H9 (cell line): ENCODE measurements at regions not wholly inside any gene's neighbourhood (a gene's known extent, or its start where the extent isn't known, plus 50 kb on each side); places are given as distances from the start of the nearest gene placed in this dataset.

Experiments
- DNase-seq: peaks from one replicate; pipeline ENCODE4 v3.0.0-alpha.2; 2017
- H2AFZ ChIP-seq: one replicate; pipeline ENCODE4 v1.6.1; 2013; ENCODE audit warnings: mild to moderate bottlenecking, low read length, control low read depth, moderate library complexity
- H2AK5ac ChIP-seq: 2 replicates; pipeline ENCODE4 v1.6.1; 2013; ENCODE audit warnings: low read length, control low read depth, mixed read lengths; ENCODE audit not compliant: insufficient read length
- H2BK120ac ChIP-seq: one replicate; pipeline ENCODE4 v1.6.1; 2013; ENCODE audit warnings: low read depth, mild to moderate bottlenecking, low read length, control low read depth, inconsistent platforms; ENCODE audit not compliant: poor library complexity, severe bottlenecking
- H2BK12ac ChIP-seq: 2 replicates; pipeline ENCODE4 v1.6.1; 2013; ENCODE audit warnings: low read length, control low read depth, mixed read lengths, low read depth; ENCODE audit not compliant: insufficient read length
- H2BK15ac ChIP-seq: 2 replicates; pipeline ENCODE4 v1.6.1; 2013; ENCODE audit warnings: low read depth, low read length, control low read depth
- H2BK20ac ChIP-seq: one replicate; pipeline ENCODE4 v1.6.1; 2013; ENCODE audit warnings: low read depth, mild to moderate bottlenecking, low read length, control low read depth, inconsistent platforms; ENCODE audit not compliant: poor library complexity, severe bottlenecking
- H2BK5ac ChIP-seq: 2 replicates; pipeline ENCODE4 v1.6.1; 2013; ENCODE audit warnings: low read length, control low read depth, mixed read lengths; ENCODE audit not compliant: insufficient read length
- H3K14ac ChIP-seq: 2 replicates; pipeline ENCODE4 v1.6.1; 2013; ENCODE audit warnings: low read length, control low read depth; ENCODE audit not compliant: insufficient read depth
- H3K18ac ChIP-seq: 2 replicates; pipeline ENCODE4 v1.6.1; 2013; ENCODE audit warnings: low read depth, mild to moderate bottlenecking, mixed read lengths, low read length, control low read depth; ENCODE audit not compliant: insufficient read length
- H3K23ac ChIP-seq: 2 replicates; pipeline ENCODE4 v1.6.1; 2013; ENCODE audit warnings: low read length, control low read depth, mixed read lengths, low read depth; ENCODE audit not compliant: insufficient read length
- H3K23me2 ChIP-seq: 2 replicates; pipeline ENCODE4 v1.6.1; 2013; ENCODE audit warnings: low read depth, mild to moderate bottlenecking, mixed read lengths, low read length, control low read depth; ENCODE audit not compliant: insufficient read length, poor library complexity, severe bottlenecking
- H3K27ac ChIP-seq: 2 replicates; pipeline ENCODE4 v1.5.1; 2013; ENCODE audit warnings: low read length, control low read depth, mixed read lengths, low read depth; ENCODE audit not compliant: insufficient read length
- H3K27me3 ChIP-seq: 2 replicates; pipeline ENCODE4 v1.6.1; 2013; ENCODE audit warnings: low read length, control low read depth, inconsistent platforms; ENCODE audit not compliant: insufficient read depth
- H3K4ac ChIP-seq: 2 replicates; pipeline ENCODE4 v1.6.1; 2013; ENCODE audit warnings: low read depth, mild to moderate bottlenecking, control low read depth, inconsistent platforms, low read length, moderate library complexity
- H3K4me1 ChIP-seq: 2 replicates; pipeline ENCODE4 v1.6.1; 2013; ENCODE audit warnings: low read length, control low read depth, inconsistent platforms; ENCODE audit not compliant: insufficient read depth
- H3K4me2 ChIP-seq: 2 replicates; pipeline ENCODE4 v1.6.1; 2013; ENCODE audit warnings: low read length, control low read depth, mixed read lengths; ENCODE audit not compliant: insufficient read length, insufficient read depth
- H3K56ac ChIP-seq: 2 replicates; pipeline ENCODE4 v1.6.1; 2013; ENCODE audit warnings: low read depth, mild to moderate bottlenecking, mixed read lengths, low read length, control low read depth; ENCODE audit not compliant: insufficient read length
- H3K79me1 ChIP-seq: 2 replicates; pipeline ENCODE4 v1.6.1; 2013; ENCODE audit warnings: low read depth, mild to moderate bottlenecking, moderate library complexity, low read length, control low read depth, inconsistent platforms; ENCODE audit not compliant: insufficient read depth, poor library complexity, severe bottlenecking
- H3K79me2 ChIP-seq: 2 replicates; pipeline ENCODE4 v1.6.1; 2013; ENCODE audit warnings: low read length, control low read depth, inconsistent platforms; ENCODE audit not compliant: insufficient read depth
- H3K9ac ChIP-seq: 2 replicates; pipeline ENCODE4 v1.6.1; 2013; ENCODE audit warnings: low read length, control low read depth, mixed read lengths; ENCODE audit not compliant: insufficient read length; ENCODE audit errors: extremely low read depth
- H3K9me3 ChIP-seq: one replicate; pipeline ENCODE4 v1.6.1; 2013; ENCODE audit warnings: low read depth, low read length, inconsistent platforms; ENCODE audit not compliant: control insufficient read depth
- H3T11ph ChIP-seq: one replicate; pipeline ENCODE4 v1.6.1; 2013; ENCODE audit warnings: mild to moderate bottlenecking, low read length, control low read depth, inconsistent platforms
- H4K20me1 ChIP-seq: one replicate; pipeline ENCODE4 v1.6.1; 2013; ENCODE audit not compliant: control insufficient read depth, insufficient read length, insufficient read depth
- H4K5ac ChIP-seq: 2 replicates; pipeline ENCODE4 v1.6.1; 2013; ENCODE audit warnings: low read depth, mild to moderate bottlenecking, mixed read lengths, low read length, control low read depth; ENCODE audit not compliant: insufficient read length
- H4K8ac ChIP-seq: replicated peaks from 2 replicates; pipeline ENCODE4 v1.6.1; 2013; ENCODE audit warnings: low read length, control low read depth, mixed read lengths, low read depth; ENCODE audit not compliant: insufficient read length
- H4K91ac ChIP-seq: 2 replicates; pipeline ENCODE4 v1.6.1; 2013; ENCODE audit warnings: low read depth, mild to moderate bottlenecking, moderate library complexity, mixed read lengths, low read length, control low read depth; ENCODE audit not compliant: insufficient read length
- H3K27ac Mint-ChIP-seq, 3 experiments: 2 replicates in 2 of 3; 3 replicates in 1 of 3; pipeline ENCODE4 v1.8.0; 2020 to 2021; ENCODE audit warnings: mixed read lengths in 3 of 3, mild to moderate bottlenecking in 1 of 3, moderate library complexity in 1 of 3
- H3K27me3 Mint-ChIP-seq: 2 replicates; pipeline ENCODE4 v1.8.0; 2021; ENCODE audit warnings: low read depth, mild to moderate bottlenecking, moderate library complexity, mixed read lengths
- H3K36me3 Mint-ChIP-seq, 3 experiments: 2 replicates in 2 of 3; 3 replicates in 1 of 3; pipeline ENCODE4 v1.8.0; 2020 to 2021; ENCODE audit warnings: low read depth in 3 of 3, mixed read lengths in 3 of 3; ENCODE audit not compliant: insufficient read depth in 1 of 3
- H3K4me1 Mint-ChIP-seq, 2 experiments: 2 replicates each; pipeline ENCODE4 v1.8.0; 2020; ENCODE audit warnings: mixed read lengths in 2 of 2
- H3K4me3 Mint-ChIP-seq, 2 experiments: 2 replicates in 1 of 2; 3 replicates in 1 of 2; pipeline ENCODE4 v1.8.0; 2020 to 2021; ENCODE audit warnings: mild to moderate bottlenecking in 2 of 2, mixed read lengths in 2 of 2, moderate library complexity in 1 of 2
- H3K9me3 Mint-ChIP-seq, 2 experiments: 2 replicates in 1 of 2; 3 replicates in 1 of 2; pipeline ENCODE4 v1.8.0; 2020; ENCODE audit warnings: mild to moderate bottlenecking in 2 of 2, mixed read lengths in 2 of 2, moderate library complexity in 1 of 2
- WGBS: extraction: QIAGEN DNeasy Blood & Tissue Kit; methylation state at CpG from one replicate; pipeline ENCODE4 v1.1.7; 2013; ENCODE audit warnings: missing lambda C conversion rate, low lambda C conversion rate, mixed read lengths; ENCODE audit not compliant: insufficient read length; ENCODE audit errors: extremely low coverage; 5-methylcytosine and 5-hydroxymethylcytosine counted together
- TF ChIP-seq, protein P1 (sequence below): fragments of 200-600 bp; sonication (generic); conservative IDR thresholded peaks from 3 replicates; pipeline ENCODE4 v1.8.0; 2021; ENCODE audit warnings: antibody characterized with exemption, mild to moderate bottlenecking

DNA sequence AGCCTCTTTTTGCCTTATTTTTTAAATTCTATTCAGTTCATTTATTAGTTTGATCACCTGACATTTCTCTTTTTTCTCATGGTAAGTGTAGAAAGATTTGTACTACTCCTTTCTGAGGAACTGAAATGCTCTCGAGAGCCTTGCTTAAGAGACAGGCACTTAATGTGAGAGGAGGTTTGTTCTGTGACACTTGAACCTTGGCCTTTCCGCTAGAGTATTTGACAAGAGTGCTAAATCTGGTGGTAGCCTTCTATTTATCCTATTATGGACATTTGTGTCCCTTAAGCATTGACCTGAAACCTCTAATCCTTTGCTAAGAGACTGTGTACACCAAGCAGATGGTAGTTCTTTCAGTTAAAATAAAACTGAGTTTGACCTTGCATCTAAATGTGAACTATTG is 805.0 kb upstream of the PTPRD start:
- H3K79me2 ChIP-seq: no peaks in the 10 kb centered on the region
- no peak overlapping the region for H4K8ac ChIP-seq
- H4K5ac ChIP-seq: no peak overlapping the region
- no CpG with 5 or more reads among the region's 2 CpGs for WGBS
- H3K27me3 ChIP-seq: no peaks in the 10 kb centered on the region
- no peaks in the 10 kb centered on the region for H3K27me3 Mint-ChIP-seq
- H3K4me1 Mint-ChIP-seq: no peaks in the 10 kb centered on the region
- no peak overlapping the region for H2AK5ac ChIP-seq
- H3K56ac ChIP-seq: no peak overlapping the region
- H3K4me2 ChIP-seq: no peak overlapping the region
- no peak overlapping the region for H3K23ac ChIP-seq
- no peak overlapping the region for H3K4ac ChIP-seq
- H3K4me3 Mint-ChIP-seq: no peak overlapping the region
- no peaks in the 10 kb centered on the region for H3K9me3 Mint-ChIP-seq
- H4K91ac ChIP-seq: no peak overlapping the region
- H3K23me2 ChIP-seq: no peaks in the 10 kb centered on the region
- H2BK15ac ChIP-seq: no peak overlapping the region
- H2BK20ac ChIP-seq: no peak overlapping the region
- no peak overlapping the region for H2BK12ac ChIP-seq
- no peak overlapping the region for H3T11ph ChIP-seq
- H2BK120ac ChIP-seq: no peak overlapping the region
- H2AFZ ChIP-seq: no peak overlapping the region
- H3K27ac Mint-ChIP-seq: no peak overlapping the region
- H3K14ac ChIP-seq: no peak overlapping the region
- no peak overlapping the region for H3K18ac ChIP-seq
- DNase-seq: no peak
- no peak overlapping the region for H2BK5ac ChIP-seq
- no peaks in the 10 kb centered on the region for H3K9me3 ChIP-seq
- no peaks in the 10 kb centered on the region for H4K20me1 ChIP-seq
- H3K79me1 ChIP-seq: no peaks in the 10 kb centered on the region
- no peaks in the 10 kb centered on the region for H3K36me3 Mint-ChIP-seq
- no peaks in the 10 kb centered on the region for H3K4me1 ChIP-seq
- TF ChIP-seq, protein P1, sequence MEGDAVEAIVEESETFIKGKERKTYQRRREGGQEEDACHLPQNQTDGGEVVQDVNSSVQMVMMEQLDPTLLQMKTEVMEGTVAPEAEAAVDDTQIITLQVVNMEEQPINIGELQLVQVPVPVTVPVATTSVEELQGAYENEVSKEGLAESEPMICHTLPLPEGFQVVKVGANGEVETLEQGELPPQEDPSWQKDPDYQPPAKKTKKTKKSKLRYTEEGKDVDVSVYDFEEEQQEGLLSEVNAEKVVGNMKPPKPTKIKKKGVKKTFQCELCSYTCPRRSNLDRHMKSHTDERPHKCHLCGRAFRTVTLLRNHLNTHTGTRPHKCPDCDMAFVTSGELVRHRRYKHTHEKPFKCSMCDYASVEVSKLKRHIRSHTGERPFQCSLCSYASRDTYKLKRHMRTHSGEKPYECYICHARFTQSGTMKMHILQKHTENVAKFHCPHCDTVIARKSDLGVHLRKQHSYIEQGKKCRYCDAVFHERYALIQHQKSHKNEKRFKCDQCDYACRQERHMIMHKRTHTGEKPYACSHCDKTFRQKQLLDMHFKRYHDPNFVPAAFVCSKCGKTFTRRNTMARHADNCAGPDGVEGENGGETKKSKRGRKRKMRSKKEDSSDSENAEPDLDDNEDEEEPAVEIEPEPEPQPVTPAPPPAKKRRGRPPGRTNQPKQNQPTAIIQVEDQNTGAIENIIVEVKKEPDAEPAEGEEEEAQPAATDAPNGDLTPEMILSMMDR: no peak
- no peak overlapping the region for H3K9ac ChIP-seq
- H3K27ac ChIP-seq: no peak overlapping the region
